ENCODE measurements at regions not wholly inside any gene's neighbourhood (a gene's known extent, or its start where the extent isn't known, plus 50 kb on each side); places are given as distances from the start of the nearest gene placed in this dataset.

DNA sequence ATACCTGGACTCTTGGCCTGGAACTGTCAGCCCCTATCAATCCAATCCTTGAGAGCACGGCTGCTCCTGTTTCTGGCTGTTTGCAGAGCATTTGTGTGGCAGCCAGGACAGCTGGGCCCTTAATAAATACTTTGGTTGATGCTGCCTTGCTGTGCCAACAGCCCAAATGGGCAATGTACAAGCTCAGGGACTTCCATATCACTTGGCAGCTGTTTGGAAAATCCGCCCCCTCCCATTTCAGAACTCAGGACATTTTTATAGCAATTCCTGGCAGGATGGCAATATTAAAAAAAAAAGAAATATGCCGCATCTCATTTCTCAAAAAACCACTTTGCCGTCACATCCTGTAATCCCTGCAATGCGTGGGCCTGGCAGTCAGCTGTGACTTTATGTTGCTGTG is 218.9 kb downstream of the HS3ST1 start:
- POLR2A ChIA-PET: no interaction called here
- ATAC-seq (no peak), DNase-seq (ENCODE audit: low spot score) (no peak)
- CTCF ChIA-PET: no interaction called here
- TF ChIP-seq, protein P1, sequence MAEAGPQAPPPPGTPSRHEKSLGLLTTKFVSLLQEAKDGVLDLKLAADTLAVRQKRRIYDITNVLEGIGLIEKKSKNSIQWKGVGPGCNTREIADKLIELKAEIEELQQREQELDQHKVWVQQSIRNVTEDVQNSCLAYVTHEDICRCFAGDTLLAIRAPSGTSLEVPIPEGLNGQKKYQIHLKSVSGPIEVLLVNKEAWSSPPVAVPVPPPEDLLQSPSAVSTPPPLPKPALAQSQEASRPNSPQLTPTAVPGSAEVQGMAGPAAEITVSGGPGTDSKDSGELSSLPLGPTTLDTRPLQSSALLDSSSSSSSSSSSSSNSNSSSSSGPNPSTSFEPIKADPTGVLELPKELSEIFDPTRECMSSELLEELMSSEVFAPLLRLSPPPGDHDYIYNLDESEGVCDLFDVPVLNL (CRISPR knock-in tag; IDR thresholded peaks at IDR 0.05; ENCODE audit: borderline replicate concordance, low read depth): no peak
- TF ChIP-seq, protein P2, sequence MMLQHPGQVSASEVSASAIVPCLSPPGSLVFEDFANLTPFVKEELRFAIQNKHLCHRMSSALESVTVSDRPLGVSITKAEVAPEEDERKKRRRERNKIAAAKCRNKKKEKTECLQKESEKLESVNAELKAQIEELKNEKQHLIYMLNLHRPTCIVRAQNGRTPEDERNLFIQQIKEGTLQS (CRISPR knock-in tag; conservative IDR thresholded peaks at IDR 0.05): no peak
- TF ChIP-seq OVOL2 (CRISPR knock-in tag; IDR thresholded peaks at IDR 0.05; ENCODE audit: borderline replicate concordance) (no peak), ZNF138 (CRISPR knock-in tag; conservative IDR thresholded peaks at IDR 0.05) (no peak), NR2C2 (CRISPR knock-in tag; IDR thresholded peaks at IDR 0.05) (no peak), HMGA2 (CRISPR knock-in tag; IDR thresholded peaks at IDR 0.05) (no peak), ZNF317 (CRISPR knock-in tag; IDR thresholded peaks at IDR 0.05; ENCODE audit: borderline replicate concordance, low read depth) (no peak), JAZF1 (CRISPR knock-in tag; IDR thresholded peaks at IDR 0.05) (no peak), NFE2L1 (CRISPR knock-in tag; IDR thresholded peaks at IDR 0.05) (no peak), CREB1 (CRISPR knock-in tag; IDR thresholded peaks at IDR 0.05) (no peak)
- TF ChIP-seq, protein P3, sequence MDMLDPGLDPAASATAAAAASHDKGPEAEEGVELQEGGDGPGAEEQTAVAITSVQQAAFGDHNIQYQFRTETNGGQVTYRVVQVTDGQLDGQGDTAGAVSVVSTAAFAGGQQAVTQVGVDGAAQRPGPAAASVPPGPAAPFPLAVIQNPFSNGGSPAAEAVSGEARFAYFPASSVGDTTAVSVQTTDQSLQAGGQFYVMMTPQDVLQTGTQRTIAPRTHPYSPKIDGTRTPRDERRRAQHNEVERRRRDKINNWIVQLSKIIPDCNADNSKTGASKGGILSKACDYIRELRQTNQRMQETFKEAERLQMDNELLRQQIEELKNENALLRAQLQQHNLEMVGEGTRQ (CRISPR knock-in tag; IDR thresholded peaks at IDR 0.05): no peak
- TF ChIP-seq, protein P4, sequence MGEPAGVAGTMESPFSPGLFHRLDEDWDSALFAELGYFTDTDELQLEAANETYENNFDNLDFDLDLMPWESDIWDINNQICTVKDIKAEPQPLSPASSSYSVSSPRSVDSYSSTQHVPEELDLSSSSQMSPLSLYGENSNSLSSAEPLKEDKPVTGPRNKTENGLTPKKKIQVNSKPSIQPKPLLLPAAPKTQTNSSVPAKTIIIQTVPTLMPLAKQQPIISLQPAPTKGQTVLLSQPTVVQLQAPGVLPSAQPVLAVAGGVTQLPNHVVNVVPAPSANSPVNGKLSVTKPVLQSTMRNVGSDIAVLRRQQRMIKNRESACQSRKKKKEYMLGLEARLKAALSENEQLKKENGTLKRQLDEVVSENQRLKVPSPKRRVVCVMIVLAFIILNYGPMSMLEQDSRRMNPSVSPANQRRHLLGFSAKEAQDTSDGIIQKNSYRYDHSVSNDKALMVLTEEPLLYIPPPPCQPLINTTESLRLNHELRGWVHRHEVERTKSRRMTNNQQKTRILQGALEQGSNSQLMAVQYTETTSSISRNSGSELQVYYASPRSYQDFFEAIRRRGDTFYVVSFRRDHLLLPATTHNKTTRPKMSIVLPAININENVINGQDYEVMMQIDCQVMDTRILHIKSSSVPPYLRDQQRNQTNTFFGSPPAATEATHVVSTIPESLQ (CRISPR knock-in tag; IDR thresholded peaks at IDR 0.05): no peak
- TF ChIP-seq, protein P5, sequence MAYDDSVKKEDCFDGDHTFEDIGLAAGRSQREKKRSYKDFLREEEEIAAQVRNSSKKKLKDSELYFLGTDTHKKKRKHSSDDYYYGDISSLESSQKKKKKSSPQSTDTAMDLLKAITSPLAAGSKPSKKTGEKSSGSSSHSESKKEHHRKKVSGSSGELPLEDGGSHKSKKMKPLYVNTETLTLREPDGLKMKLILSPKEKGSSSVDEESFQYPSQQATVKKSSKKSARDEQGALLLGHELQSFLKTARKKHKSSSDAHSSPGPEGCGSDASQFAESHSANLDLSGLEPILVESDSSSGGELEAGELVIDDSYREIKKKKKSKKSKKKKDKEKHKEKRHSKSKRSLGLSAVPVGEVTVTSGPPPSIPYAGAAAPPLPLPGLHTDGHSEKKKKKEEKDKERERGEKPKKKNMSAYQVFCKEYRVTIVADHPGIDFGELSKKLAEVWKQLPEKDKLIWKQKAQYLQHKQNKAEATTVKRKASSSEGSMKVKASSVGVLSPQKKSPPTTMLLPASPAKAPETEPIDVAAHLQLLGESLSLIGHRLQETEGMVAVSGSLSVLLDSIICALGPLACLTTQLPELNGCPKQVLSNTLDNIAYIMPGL (CRISPR knock-in tag; IDR thresholded peaks at IDR 0.05): no peak
- no peaks in the 10 kb centered on the region for H3K4me1 Mint-ChIP-seq
- no peaks in the 10 kb centered on the region; the same call in 1 of the 2 replicates for H3K27me3 Mint-ChIP-seq (ENCODE audit: low read depth)
- peaks cover 57% of the 10 kb centered on the region for H3K36me3 Mint-ChIP-seq
- H3K4me3 Mint-ChIP-seq: no peak overlapping the region
- H3K9me3 Mint-ChIP-seq: peaks cover 66% of the 10 kb centered on the region
- no peak overlapping the region for H3K27ac Mint-ChIP-seq

DNA sequence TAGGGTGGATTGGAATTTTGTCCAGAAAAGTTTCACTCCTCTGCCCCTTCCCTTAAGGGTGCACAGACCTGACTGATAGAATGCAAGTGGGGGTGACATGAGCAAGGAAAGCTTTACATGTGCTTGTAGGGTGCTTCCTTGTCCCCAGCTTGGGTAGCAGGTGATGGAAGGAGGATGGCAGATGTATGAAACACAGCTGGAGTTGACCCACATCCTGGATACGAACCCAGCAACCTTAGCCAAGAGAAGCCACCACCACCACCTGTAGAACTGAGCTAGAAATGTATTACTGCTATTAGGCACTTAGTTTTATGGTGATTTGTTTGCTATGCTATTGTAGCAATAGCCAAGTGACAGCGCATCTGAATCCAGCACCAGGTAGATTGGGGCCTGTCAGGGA is 227.4 kb downstream of the HS3ST1 start:
- POLR2A ChIA-PET: no interaction called here
- peaks cover 83% of the 10 kb centered on the region for H3K9me3 Mint-ChIP-seq
- peaks cover 66% of the 10 kb centered on the region for H3K36me3 Mint-ChIP-seq
- H3K27me3 Mint-ChIP-seq (ENCODE audit: low read depth): no peaks in the 10 kb centered on the region; the same call in 1 of the 2 replicates
- peaks cover 12% of the 10 kb centered on the region for H3K4me1 Mint-ChIP-seq
- H3K4me3 Mint-ChIP-seq: no peak overlapping the region
- H3K27ac Mint-ChIP-seq: no peak overlapping the region
- CTCF ChIA-PET: no interaction called here
- ATAC-seq (no peak), DNase-seq (ENCODE audit: low spot score) (no peak)
- TF ChIP-seq, protein P6, sequence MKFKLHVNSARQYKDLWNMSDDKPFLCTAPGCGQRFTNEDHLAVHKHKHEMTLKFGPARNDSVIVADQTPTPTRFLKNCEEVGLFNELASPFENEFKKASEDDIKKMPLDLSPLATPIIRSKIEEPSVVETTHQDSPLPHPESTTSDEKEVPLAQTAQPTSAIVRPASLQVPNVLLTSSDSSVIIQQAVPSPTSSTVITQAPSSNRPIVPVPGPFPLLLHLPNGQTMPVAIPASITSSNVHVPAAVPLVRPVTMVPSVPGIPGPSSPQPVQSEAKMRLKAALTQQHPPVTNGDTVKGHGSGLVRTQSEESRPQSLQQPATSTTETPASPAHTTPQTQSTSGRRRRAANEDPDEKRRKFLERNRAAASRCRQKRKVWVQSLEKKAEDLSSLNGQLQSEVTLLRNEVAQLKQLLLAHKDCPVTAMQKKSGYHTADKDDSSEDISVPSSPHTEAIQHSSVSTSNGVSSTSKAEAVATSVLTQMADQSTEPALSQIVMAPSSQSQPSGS (CRISPR knock-in tag; IDR thresholded peaks at IDR 0.05; ENCODE audit: borderline replicate concordance, low read depth): no peak
- TF ChIP-seq, protein P7, sequence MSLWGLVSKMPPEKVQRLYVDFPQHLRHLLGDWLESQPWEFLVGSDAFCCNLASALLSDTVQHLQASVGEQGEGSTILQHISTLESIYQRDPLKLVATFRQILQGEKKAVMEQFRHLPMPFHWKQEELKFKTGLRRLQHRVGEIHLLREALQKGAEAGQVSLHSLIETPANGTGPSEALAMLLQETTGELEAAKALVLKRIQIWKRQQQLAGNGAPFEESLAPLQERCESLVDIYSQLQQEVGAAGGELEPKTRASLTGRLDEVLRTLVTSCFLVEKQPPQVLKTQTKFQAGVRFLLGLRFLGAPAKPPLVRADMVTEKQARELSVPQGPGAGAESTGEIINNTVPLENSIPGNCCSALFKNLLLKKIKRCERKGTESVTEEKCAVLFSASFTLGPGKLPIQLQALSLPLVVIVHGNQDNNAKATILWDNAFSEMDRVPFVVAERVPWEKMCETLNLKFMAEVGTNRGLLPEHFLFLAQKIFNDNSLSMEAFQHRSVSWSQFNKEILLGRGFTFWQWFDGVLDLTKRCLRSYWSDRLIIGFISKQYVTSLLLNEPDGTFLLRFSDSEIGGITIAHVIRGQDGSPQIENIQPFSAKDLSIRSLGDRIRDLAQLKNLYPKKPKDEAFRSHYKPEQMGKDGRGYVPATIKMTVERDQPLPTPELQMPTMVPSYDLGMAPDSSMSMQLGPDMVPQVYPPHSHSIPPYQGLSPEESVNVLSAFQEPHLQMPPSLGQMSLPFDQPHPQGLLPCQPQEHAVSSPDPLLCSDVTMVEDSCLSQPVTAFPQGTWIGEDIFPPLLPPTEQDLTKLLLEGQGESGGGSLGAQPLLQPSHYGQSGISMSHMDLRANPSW (CRISPR knock-in tag; conservative IDR thresholded peaks at IDR 0.05; ENCODE audit: low read depth): no peak
- TF ChIP-seq TCF7 (CRISPR knock-in tag; IDR thresholded peaks at IDR 0.05; ENCODE audit: low read depth): no peak
- TF ChIP-seq OVOL2 (CRISPR knock-in tag; IDR thresholded peaks at IDR 0.05; ENCODE audit: borderline replicate concordance): no peak
- TF ChIP-seq, protein P8, sequence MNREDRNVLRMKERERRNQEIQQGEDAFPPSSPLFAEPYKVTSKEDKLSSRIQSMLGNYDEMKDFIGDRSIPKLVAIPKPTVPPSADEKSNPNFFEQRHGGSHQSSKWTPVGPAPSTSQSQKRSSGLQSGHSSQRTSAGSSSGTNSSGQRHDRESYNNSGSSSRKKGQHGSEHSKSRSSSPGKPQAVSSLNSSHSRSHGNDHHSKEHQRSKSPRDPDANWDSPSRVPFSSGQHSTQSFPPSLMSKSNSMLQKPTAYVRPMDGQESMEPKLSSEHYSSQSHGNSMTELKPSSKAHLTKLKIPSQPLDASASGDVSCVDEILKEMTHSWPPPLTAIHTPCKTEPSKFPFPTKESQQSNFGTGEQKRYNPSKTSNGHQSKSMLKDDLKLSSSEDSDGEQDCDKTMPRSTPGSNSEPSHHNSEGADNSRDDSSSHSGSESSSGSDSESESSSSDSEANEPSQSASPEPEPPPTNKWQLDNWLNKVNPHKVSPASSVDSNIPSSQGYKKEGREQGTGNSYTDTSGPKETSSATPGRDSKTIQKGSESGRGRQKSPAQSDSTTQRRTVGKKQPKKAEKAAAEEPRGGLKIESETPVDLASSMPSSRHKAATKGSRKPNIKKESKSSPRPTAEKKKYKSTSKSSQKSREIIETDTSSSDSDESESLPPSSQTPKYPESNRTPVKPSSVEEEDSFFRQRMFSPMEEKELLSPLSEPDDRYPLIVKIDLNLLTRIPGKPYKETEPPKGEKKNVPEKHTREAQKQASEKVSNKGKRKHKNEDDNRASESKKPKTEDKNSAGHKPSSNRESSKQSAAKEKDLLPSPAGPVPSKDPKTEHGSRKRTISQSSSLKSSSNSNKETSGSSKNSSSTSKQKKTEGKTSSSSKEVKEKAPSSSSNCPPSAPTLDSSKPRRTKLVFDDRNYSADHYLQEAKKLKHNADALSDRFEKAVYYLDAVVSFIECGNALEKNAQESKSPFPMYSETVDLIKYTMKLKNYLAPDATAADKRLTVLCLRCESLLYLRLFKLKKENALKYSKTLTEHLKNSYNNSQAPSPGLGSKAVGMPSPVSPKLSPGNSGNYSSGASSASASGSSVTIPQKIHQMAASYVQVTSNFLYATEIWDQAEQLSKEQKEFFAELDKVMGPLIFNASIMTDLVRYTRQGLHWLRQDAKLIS (CRISPR knock-in tag; IDR thresholded peaks at IDR 0.05; ENCODE audit: borderline replicate concordance): no peak
- TF ChIP-seq ZNF396 (CRISPR knock-in tag; IDR thresholded peaks at IDR 0.05; ENCODE audit: borderline replicate concordance): no peak
- TF ChIP-seq GTF2I (CRISPR knock-in tag; conservative IDR thresholded peaks at IDR 0.05): no peak
- TF ChIP-seq, protein P9, sequence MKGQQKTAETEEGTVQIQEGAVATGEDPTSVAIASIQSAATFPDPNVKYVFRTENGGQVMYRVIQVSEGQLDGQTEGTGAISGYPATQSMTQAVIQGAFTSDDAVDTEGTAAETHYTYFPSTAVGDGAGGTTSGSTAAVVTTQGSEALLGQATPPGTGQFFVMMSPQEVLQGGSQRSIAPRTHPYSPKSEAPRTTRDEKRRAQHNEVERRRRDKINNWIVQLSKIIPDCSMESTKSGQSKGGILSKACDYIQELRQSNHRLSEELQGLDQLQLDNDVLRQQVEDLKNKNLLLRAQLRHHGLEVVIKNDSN (CRISPR knock-in tag; IDR thresholded peaks at IDR 0.05): no peak
